ENCODE measurements at regions not wholly inside any gene's neighbourhood (a gene's known extent, or its start where the extent isn't known, plus 50 kb on each side); places are given as distances from the start of the nearest gene placed in this dataset.

DNA sequence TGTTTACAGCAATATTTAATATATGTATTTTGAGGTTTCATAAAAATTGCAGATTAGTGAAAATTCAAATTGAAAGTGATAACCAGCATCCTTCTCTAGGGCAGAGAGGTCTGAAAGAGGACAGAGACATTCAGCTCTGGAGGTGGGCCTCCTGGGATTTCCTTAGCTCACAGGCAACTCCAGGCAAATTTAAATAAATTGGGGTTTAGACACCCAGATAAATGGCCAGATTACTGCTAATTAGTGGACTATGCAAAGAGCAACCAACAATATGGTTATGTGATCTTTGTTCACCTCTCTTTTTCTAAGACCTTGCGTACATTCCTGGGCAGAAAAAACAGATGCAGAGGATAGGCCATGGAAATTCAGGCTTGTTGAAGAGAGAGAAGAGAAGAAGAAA, 1282.8 kb upstream of the ACVR2A start:
- TF ChIP-seq, protein P1, sequence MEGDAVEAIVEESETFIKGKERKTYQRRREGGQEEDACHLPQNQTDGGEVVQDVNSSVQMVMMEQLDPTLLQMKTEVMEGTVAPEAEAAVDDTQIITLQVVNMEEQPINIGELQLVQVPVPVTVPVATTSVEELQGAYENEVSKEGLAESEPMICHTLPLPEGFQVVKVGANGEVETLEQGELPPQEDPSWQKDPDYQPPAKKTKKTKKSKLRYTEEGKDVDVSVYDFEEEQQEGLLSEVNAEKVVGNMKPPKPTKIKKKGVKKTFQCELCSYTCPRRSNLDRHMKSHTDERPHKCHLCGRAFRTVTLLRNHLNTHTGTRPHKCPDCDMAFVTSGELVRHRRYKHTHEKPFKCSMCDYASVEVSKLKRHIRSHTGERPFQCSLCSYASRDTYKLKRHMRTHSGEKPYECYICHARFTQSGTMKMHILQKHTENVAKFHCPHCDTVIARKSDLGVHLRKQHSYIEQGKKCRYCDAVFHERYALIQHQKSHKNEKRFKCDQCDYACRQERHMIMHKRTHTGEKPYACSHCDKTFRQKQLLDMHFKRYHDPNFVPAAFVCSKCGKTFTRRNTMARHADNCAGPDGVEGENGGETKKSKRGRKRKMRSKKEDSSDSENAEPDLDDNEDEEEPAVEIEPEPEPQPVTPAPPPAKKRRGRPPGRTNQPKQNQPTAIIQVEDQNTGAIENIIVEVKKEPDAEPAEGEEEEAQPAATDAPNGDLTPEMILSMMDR (IDR thresholded peaks at IDR 0.05), result no peak
- no peak for TF ChIP-seq POLR2A (IDR thresholded peaks at IDR 0.05)

All from uterus (tissue), 2 donors.